ENCODE measurements at regions not wholly inside any gene's neighbourhood (a gene's known extent, or its start where the extent isn't known, plus 50 kb on each side); places are given as distances from the start of the nearest gene placed in this dataset.

- H3K27ac ChIP-seq (ENCODE audit: low read depth in 1 of 2, low read length in 2 of 2): no peak overlapping the region
- DNase-seq: no peak
- no peaks in the 10 kb centered on the region for H3K27me3 ChIP-seq (ENCODE audit: control insufficient read depth in 2 of 2, insufficient read depth in 2 of 2, low read length in 2 of 2)
- H3K9me3 ChIP-seq (replicated peaks in 1 of 2; ENCODE audit: control insufficient read depth in 1 of 2, insufficient read depth in 1 of 2, low read length in 2 of 2): no peaks in the 10 kb centered on the region
- no peaks in the 10 kb centered on the region for H3K4me1 Mint-ChIP-seq
- no peak overlapping the region for H3K4me2 ChIP-seq (replicated peaks; ENCODE audit: extremely low read depth, low read length, poor library complexity, severe bottlenecking)
- H3K4me3 Mint-ChIP-seq: no peak overlapping the region
- no peaks in the 10 kb centered on the region for H3K79me2 ChIP-seq (ENCODE audit: insufficient read depth, low read length)
- no peak overlapping the region for H2AFZ ChIP-seq (ENCODE audit: insufficient read depth, low read depth, low read length, poor library complexity, severe bottlenecking)
- H3K9me3 Mint-ChIP-seq: peaks cover 0 to 7% (median 3%) of the 10 kb centered on the region in 7 donors
- TF ChIP-seq, protein P1, sequence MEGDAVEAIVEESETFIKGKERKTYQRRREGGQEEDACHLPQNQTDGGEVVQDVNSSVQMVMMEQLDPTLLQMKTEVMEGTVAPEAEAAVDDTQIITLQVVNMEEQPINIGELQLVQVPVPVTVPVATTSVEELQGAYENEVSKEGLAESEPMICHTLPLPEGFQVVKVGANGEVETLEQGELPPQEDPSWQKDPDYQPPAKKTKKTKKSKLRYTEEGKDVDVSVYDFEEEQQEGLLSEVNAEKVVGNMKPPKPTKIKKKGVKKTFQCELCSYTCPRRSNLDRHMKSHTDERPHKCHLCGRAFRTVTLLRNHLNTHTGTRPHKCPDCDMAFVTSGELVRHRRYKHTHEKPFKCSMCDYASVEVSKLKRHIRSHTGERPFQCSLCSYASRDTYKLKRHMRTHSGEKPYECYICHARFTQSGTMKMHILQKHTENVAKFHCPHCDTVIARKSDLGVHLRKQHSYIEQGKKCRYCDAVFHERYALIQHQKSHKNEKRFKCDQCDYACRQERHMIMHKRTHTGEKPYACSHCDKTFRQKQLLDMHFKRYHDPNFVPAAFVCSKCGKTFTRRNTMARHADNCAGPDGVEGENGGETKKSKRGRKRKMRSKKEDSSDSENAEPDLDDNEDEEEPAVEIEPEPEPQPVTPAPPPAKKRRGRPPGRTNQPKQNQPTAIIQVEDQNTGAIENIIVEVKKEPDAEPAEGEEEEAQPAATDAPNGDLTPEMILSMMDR (IDR thresholded peaks at IDR 0.05): no peak
- H3K9ac ChIP-seq (ENCODE audit: insufficient read depth, low read length, poor library complexity, severe bottlenecking): no peak overlapping the region
- H4K20me1 ChIP-seq (ENCODE audit: insufficient read depth, low read length): no peaks in the 10 kb centered on the region
- H3K27me3 Mint-ChIP-seq (ENCODE audit: low read depth in 3 of 3): peaks cover 0 to 2% (median 0%) of the 10 kb centered on the region in 3 donors
- H3K27ac Mint-ChIP-seq: no peak overlapping the region
- H3K36me3 Mint-ChIP-seq: no peaks in the 10 kb centered on the region
- intact Hi-C loops (cut with micrococcal nuclease): no loop called here
- no peaks in the 10 kb centered on the region for H3K4me1 ChIP-seq (ENCODE audit: control insufficient read depth in 1 of 2, insufficient read depth in 2 of 2, low read length in 2 of 2)
- no peaks in the 10 kb centered on the region for H3K36me3 ChIP-seq (replicated peaks in 1 of 2; ENCODE audit: control insufficient read depth in 1 of 2, insufficient read depth in 2 of 2, low read length in 2 of 2)
- no peak overlapping the region for H3K4me3 ChIP-seq (replicated peaks in 1 of 3; ENCODE audit: low read depth in 2 of 3, low read length in 3 of 3)
These were observed 405.6 kb upstream of the MEX3C start for GRCh38 chr18:51603111-51603510.

GRCh38 chr18:51603551-51603950 is 406.1 kb upstream of the MEX3C start:
- Histone ChIP-seq H3K9ac (ENCODE audit: insufficient read depth, low read length, poor library complexity, severe bottlenecking) (no peak overlapping the region), H3K27me3 (ENCODE audit: control insufficient read depth in 2 of 2, insufficient read depth in 2 of 2, low read length in 2 of 2) (no peaks in the 10 kb centered on the region), H3K9me3 (replicated peaks in 1 of 2; ENCODE audit: control insufficient read depth in 1 of 2, insufficient read depth in 1 of 2, low read length in 2 of 2) (no peaks in the 10 kb centered on the region), H3K4me2 (replicated peaks; ENCODE audit: extremely low read depth, low read length, poor library complexity, severe bottlenecking) (no peak overlapping the region), H3K27ac (ENCODE audit: low read depth in 1 of 2, low read length in 2 of 2) (no peak overlapping the region), H3K79me2 (ENCODE audit: insufficient read depth, low read length) (no peaks in the 10 kb centered on the region), H3K4me1 (ENCODE audit: control insufficient read depth in 1 of 2, insufficient read depth in 2 of 2, low read length in 2 of 2) (no peaks in the 10 kb centered on the region), H4K20me1 (ENCODE audit: insufficient read depth, low read length) (no peaks in the 10 kb centered on the region), H3K4me3 (replicated peaks in 1 of 3; ENCODE audit: low read depth in 2 of 3, low read length in 3 of 3) (no peak overlapping the region), H2AFZ (ENCODE audit: insufficient read depth, low read depth, low read length, poor library complexity, severe bottlenecking) (no peak overlapping the region), H3K36me3 (replicated peaks in 1 of 2; ENCODE audit: control insufficient read depth in 1 of 2, insufficient read depth in 2 of 2, low read length in 2 of 2) (no peaks in the 10 kb centered on the region)
- no CpG with 5 or more reads among the region's 4 CpGs for WGBS (ENCODE audit: insufficient coverage)
- intact Hi-C loops (cut with micrococcal nuclease): no loop called here
- H3K27me3 Mint-ChIP-seq (ENCODE audit: low read depth in 3 of 3): peaks cover 0 to 2% (median 0%) of the 10 kb centered on the region in 3 donors
- no peaks in the 10 kb centered on the region for H3K4me1 Mint-ChIP-seq
- TF ChIP-seq, protein P1 (IDR thresholded peaks at IDR 0.05): no peak
- no peaks in the 10 kb centered on the region for H3K36me3 Mint-ChIP-seq
- no peak for DNase-seq
- H3K4me3 Mint-ChIP-seq: no peak overlapping the region
- peaks cover 0 to 6% (median 2%) of the 10 kb centered on the region in 7 donors for H3K9me3 Mint-ChIP-seq
- H3K27ac Mint-ChIP-seq: no peak overlapping the region

Measured in CD14-positive monocyte (primary cell).